ENCODE measurements at regions not wholly inside any gene's neighbourhood (a gene's known extent, or its start where the extent isn't known, plus 50 kb on each side); places are given as distances from the start of the nearest gene placed in this dataset.

GRCh38 chr5:42360616-42361314 is 62.5 kb upstream of the GHR start:
- TF ChIP-seq RAD21 (IDR thresholded peaks at IDR 0.05; ENCODE audit: low read depth) (no peak), POLR2AphosphoS5 (IDR thresholded peaks at IDR 0.05; ENCODE audit: low read depth, low read length) (no peak), ELF1 (IDR thresholded peaks at IDR 0.05; ENCODE audit: borderline replicate concordance, low read depth) (no peak)
